ENCODE measurements at regions not wholly inside any gene's neighbourhood (a gene's known extent, or its start where the extent isn't known, plus 50 kb on each side); places are given as distances from the start of the nearest gene placed in this dataset.

DNA sequence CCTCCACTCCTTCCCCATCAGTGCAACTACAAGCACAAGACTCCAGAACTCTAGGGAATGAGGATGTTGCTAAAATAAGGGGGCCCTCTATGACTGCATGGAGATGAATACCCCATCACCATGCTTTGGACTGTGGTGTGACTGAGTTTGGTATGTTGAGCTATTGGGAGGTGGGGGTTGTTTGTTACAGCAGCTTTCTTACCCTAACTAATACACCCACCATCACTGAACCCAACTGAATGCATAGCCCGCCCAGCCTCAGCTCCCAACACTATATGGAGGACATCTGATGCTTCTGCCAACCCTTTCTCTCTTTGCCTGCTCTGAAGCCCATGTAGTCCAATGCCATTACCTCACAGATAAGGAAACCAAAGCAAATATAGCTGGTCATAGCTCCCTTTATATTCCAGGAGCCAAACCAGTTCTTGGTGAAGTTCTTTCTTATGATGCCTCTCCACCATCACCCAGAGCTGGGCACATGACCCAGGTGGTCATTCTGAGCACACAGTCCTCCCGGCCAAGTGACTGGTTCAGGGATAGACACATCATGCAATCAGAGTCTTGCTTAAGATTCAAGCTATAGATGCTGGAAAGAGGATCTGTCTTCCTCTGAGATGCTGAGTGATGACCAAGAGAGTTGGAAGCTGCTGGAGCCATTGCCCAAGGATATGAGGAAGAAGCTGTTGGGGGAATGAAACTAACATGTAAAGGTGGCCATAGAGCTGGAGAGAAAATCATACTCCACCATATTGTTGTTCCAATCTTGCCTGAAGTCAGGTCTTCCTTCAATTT, 155.6 kb upstream of the HAAO start:
- no peak overlapping the region for H3K27ac Mint-ChIP-seq
- H3K9me3 Mint-ChIP-seq (ENCODE audit: low read depth): no peaks in the 10 kb centered on the region
- H3K36me3 Mint-ChIP-seq: no peaks in the 10 kb centered on the region
- no peak overlapping the region for H3K4me3 Mint-ChIP-seq
- H3K4me1 Mint-ChIP-seq (ENCODE audit: low read depth): peaks cover 4% of the 10 kb centered on the region
- H3K27me3 Mint-ChIP-seq: no peaks in the 10 kb centered on the region

DNA sequence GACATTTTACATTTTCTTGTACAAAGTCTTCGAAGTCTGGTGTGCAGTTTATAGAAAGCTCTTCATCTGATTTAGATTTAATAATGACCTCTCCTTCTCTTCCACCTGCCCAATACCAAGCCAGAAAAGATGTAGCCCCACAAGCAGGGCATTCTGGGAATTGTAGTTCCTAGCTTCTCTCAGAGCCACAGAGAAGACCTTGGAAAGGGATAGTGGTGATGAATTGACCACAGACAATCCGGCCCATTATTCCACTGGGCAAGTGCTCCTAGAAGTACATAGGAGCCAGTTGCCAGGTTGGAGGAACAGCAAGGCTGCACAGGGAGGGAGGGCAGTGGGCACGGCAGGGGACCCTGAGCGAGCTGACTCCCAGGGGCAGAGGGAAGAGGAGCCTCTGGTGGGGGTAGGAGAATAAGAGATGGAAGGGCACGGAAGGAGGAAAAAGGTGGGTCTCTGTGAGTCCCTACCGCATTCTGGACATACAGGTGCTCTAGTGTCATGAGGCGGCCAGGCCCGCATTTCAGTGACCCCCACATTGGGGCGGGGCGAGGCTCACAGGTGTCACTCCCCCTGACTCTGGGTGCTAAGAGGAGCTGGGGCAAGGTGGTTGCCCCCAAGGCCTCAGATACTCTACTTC, 152.5 kb upstream of the HAAO start:
- Mint-ChIP-seq H3K4me3 (no peak overlapping the region), H3K27me3 (no peaks in the 10 kb centered on the region), H3K36me3 (no peaks in the 10 kb centered on the region), H3K4me1 (ENCODE audit: low read depth) (peaks cover 4% of the 10 kb centered on the region), H3K9me3 (ENCODE audit: low read depth) (no peaks in the 10 kb centered on the region), H3K27ac (no peak overlapping the region)

DNA sequence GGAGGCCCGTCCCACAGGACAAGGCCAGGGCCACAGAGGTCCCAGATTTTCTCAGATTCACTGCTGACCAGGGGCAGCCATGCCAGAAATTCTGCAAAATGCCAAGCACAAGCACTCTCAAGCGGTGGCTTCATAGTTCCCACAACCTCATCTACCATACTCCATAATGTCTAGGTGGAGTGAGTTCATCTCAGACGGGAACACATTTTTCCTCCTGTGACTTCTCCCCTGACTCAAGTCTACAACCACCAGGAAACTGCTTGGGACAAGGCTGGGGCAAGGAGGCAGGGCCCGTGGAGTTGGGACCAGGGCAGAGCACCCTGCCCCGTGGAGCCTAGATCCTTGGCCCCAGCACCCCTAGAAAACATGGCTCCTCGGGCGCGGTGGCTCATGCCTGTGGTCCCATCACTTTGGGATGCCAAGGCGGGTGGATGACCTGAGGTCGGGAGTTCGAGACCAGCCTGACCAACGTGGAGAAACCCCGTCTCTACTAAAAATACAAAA, 150.7 kb upstream of the HAAO start:
- Mint-ChIP-seq H3K36me3 (no peaks in the 10 kb centered on the region), H3K4me3 (no peak overlapping the region), H3K27ac (no peak overlapping the region), H3K4me1 (ENCODE audit: low read depth) (peaks cover 4% of the 10 kb centered on the region), H3K9me3 (ENCODE audit: low read depth) (no peaks in the 10 kb centered on the region), H3K27me3 (no peaks in the 10 kb centered on the region)

DNA sequence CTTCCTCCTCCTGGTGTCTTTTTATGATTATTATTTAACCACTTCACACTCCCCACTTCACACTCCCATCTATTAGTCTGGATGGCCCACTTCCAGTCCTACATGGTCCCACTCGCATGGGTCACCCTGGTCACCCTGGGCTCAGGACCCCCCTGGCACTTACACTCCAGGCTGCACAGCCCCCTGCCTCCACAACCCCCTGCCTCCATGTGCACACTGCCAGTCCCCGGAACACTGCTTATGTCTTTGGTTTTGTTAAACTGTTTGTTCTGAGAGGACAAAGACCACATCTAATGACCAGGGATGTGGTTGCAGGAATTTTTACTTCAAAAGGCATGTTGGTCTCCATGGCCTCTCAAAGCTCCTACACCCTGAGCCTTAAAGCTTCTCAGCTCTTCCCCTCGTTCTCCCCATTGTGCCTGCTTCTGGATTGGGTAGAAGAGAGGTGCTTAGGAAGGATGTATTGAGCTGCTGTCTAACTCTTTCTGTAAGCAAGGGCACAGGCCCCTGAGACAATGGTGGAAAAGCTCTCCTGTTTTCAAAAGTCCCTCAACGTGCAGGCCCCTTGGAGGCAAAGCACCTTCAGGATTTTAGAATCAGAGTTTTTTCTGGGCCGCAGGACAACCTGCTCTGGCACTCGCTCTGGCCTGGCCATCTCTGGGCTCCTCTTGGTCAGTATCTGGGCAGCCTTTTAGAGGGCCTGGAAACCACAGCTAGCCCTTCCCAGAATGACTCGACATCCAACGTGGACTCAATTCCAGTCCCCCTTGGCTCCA, 150.0 kb upstream of the HAAO start:
- H3K36me3 Mint-ChIP-seq: no peaks in the 10 kb centered on the region
- no peaks in the 10 kb centered on the region for H3K27me3 Mint-ChIP-seq
- peaks cover 4% of the 10 kb centered on the region for H3K4me1 Mint-ChIP-seq (ENCODE audit: low read depth)
- no peak overlapping the region for H3K27ac Mint-ChIP-seq
- no peak overlapping the region for H3K4me3 Mint-ChIP-seq
- H3K9me3 Mint-ChIP-seq (ENCODE audit: low read depth): no peaks in the 10 kb centered on the region

DNA sequence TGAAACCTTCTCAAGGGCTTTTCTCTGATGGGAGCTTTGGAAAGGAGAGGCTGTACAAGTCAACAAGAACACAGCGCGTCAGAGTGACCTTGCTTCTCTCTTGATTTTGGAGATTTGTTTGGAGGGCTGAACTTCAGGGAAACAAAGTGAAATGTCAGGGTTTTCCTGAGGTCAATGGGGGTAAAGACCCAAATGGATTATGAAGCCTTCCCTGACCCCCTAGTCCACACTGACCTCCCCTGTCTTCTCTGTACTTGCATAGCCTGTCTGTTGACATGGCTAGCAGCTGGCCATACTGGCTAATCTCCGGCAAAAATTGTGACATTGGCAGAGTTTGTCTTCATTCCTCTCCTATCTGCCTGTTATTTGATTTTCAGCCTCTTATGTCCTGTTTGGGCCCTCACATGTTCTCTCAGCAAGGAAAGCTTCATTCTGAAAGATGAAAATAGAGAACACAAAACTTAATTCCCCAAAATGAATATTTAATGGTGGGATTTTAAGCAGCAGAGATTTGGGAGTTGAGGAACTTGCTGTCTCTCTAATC, 149.3 kb upstream of the HAAO start:
- H3K9me3 Mint-ChIP-seq (ENCODE audit: low read depth): no peaks in the 10 kb centered on the region
- H3K4me3 Mint-ChIP-seq: no peak overlapping the region
- no peaks in the 10 kb centered on the region for H3K36me3 Mint-ChIP-seq
- H3K27ac Mint-ChIP-seq: no peak overlapping the region
- no peaks in the 10 kb centered on the region for H3K4me1 Mint-ChIP-seq (ENCODE audit: low read depth)
- no peaks in the 10 kb centered on the region for H3K27me3 Mint-ChIP-seq

GRCh38 chr2:42939411-42940206, 147.2 kb upstream of the HAAO start:
- H3K9me3 Mint-ChIP-seq (ENCODE audit: low read depth): no peaks in the 10 kb centered on the region
- H3K27ac Mint-ChIP-seq: no peak overlapping the region
- H3K4me1 Mint-ChIP-seq (ENCODE audit: low read depth): no peaks in the 10 kb centered on the region
- H3K36me3 Mint-ChIP-seq: no peaks in the 10 kb centered on the region
- H3K27me3 Mint-ChIP-seq: no peaks in the 10 kb centered on the region
- no peak overlapping the region for H3K4me3 Mint-ChIP-seq

DNA sequence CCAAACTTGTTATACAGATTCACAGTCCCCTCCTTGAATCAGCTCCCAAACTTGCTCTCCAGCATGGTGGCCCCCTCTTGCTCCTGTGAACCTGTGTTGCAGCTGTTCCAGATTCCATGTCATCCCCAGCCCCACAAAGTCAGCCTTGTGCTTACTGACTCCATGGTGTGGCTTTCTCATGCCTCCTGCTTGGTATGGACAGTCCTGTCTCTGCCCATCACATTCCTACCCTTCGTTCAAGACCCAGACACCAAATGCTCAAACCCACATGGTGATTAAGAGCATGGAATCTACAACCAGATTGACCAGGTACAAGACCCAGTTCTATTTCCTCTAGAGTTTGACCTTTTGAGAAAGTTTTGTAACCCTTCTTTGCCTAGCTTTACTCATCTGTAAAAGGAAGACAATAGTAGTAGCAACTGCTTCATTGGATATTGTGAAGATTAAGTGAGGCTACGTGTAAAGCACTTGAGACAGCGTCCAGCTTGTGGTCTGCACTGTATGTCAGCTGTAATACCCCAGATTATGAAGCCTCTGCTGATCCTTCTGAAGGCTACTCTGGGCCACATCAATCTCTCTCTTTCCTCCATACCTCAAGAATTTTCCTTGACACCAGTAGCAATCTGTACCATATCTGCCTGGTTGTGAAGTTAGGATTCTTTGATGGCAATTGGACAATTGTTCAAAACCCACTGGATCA, 146.4 kb upstream of the HAAO start:
- H3K9me3 Mint-ChIP-seq (ENCODE audit: low read depth): no peaks in the 10 kb centered on the region
- H3K27me3 Mint-ChIP-seq: no peaks in the 10 kb centered on the region
- H3K27ac Mint-ChIP-seq: no peak overlapping the region
- no peaks in the 10 kb centered on the region for H3K36me3 Mint-ChIP-seq
- no peak overlapping the region for H3K4me3 Mint-ChIP-seq
- no peaks in the 10 kb centered on the region for H3K4me1 Mint-ChIP-seq (ENCODE audit: low read depth)

GRCh38 chr2:42937171-42937875, 144.9 kb upstream of the HAAO start:
- Mint-ChIP-seq H3K9me3 (ENCODE audit: low read depth) (no peaks in the 10 kb centered on the region), H3K4me3 (no peak overlapping the region), H3K36me3 (no peaks in the 10 kb centered on the region), H3K4me1 (ENCODE audit: low read depth) (no peaks in the 10 kb centered on the region), H3K27me3 (no peaks in the 10 kb centered on the region), H3K27ac (no peak overlapping the region)

GRCh38 chr2:42935692-42936671, 143.6 kb upstream of the HAAO start:
- no peaks in the 10 kb centered on the region for H3K4me1 Mint-ChIP-seq (ENCODE audit: low read depth)
- no peaks in the 10 kb centered on the region for H3K36me3 Mint-ChIP-seq
- H3K27me3 Mint-ChIP-seq: no peaks in the 10 kb centered on the region
- no peak overlapping the region for H3K4me3 Mint-ChIP-seq
- no peak overlapping the region for H3K27ac Mint-ChIP-seq
- H3K9me3 Mint-ChIP-seq (ENCODE audit: low read depth): no peaks in the 10 kb centered on the region

GRCh38 chr2:42934580-42935186, 142.3 kb upstream of the HAAO start:
- Mint-ChIP-seq H3K9me3 (ENCODE audit: low read depth) (no peaks in the 10 kb centered on the region), H3K27ac (no peak overlapping the region), H3K4me3 (no peak overlapping the region), H3K36me3 (no peaks in the 10 kb centered on the region), H3K4me1 (ENCODE audit: low read depth) (no peaks in the 10 kb centered on the region), H3K27me3 (no peaks in the 10 kb centered on the region)

DNA sequence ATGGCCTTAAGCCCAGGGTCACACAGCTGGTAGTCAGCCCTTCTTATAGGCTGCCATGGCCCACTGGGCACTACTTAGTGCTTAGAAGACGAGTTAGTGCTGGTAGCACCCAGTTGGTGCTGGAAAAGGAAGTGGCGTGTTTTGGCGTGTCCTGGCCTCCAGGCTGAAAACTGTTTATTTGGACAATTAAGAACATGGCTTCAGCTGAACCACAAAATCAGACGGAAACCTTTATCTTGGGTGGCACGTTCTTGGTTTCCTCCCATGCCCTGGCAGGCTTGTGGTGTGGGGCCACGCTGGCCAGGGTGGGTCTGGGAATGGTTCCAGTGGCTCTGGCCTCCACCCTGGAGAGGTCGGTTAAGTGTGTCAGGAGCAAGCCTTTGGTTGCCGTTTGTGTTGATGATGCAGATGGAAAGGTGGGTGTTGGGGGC, 141.5 kb upstream of the HAAO start:
- Mint-ChIP-seq H3K27ac (no peak overlapping the region), H3K4me1 (ENCODE audit: low read depth) (no peaks in the 10 kb centered on the region), H3K36me3 (no peaks in the 10 kb centered on the region), H3K9me3 (ENCODE audit: low read depth) (no peaks in the 10 kb centered on the region), H3K4me3 (no peak overlapping the region), H3K27me3 (no peaks in the 10 kb centered on the region)

All from activated naive CD8-positive, alpha-beta T cell (primary cell).